Heart left ventricle (tissue), 16 donors: ENCODE measurements at regions not wholly inside any gene's neighbourhood (a gene's known extent, or its start where the extent isn't known, plus 50 kb on each side); places are given as distances from the start of the nearest gene placed in this dataset.

Experiments used
- ATAC-seq, 4 donors: fragments of 200-7000 bp; cut with Tn5 transposase; one replicate each; pipeline ENCODE4 v1.9.1; 2020 to 2022; ENCODE audit warnings: moderate library complexity in 4 of 4, mild to moderate bottlenecking in 3 of 4, moderate number of reproducible peaks in 1 of 4
- DNase-seq, 5 donors: peaks; one replicate each; pipeline ENCODE4 v3.0.0-alpha.2; 2020
- H3K27ac ChIP-seq, 12 donors: fragments of 200-600 bp; sonication (generic) in 4 of 12; one replicate each; pipeline versions ENCODE4 v1.5.0 to v1.8.0; 2016 to 2022; ENCODE audit warnings: mild to moderate bottlenecking in 2 of 12
- H3K27me3 ChIP-seq, 9 donors: fragments of 200-600 bp; sonication (generic) in 2 of 9; one replicate each; pipeline versions ENCODE4 v1.5.1 to v1.8.0; 2016 to 2022; ENCODE audit warnings: mild to moderate bottlenecking in 3 of 9
- H3K36me3 ChIP-seq, 9 donors: fragments of 200-600 bp; sonication (generic) in 2 of 9; one replicate each; pipeline versions ENCODE4 v1.5.0 to v1.8.0; 2018 to 2022; ENCODE audit warnings: mild to moderate bottlenecking in 2 of 9
- H3K4me1 ChIP-seq, 12 donors: fragments of 200-600 bp; sonication (generic) in 4 of 12; one replicate each; pipeline versions ENCODE4 v1.5.0 to v1.8.0; 2016 to 2022; ENCODE audit warnings: mild to moderate bottlenecking in 3 of 12
- H3K4me3 ChIP-seq, 12 donors: fragments of 200-600 bp; sonication (generic) in 4 of 12; one replicate each; pipeline versions ENCODE4 v1.5.0 to v1.8.0; 2017 to 2022; ENCODE audit warnings: mild to moderate bottlenecking in 9 of 12, moderate library complexity in 4 of 12
- H3K9me3 ChIP-seq, 12 donors: fragments of 200-600 bp; sonication (generic) in 4 of 12; one replicate each; pipeline versions ENCODE4 v1.5.0 to v1.8.0; 2016 to 2022; ENCODE audit warnings: mild to moderate bottlenecking in 1 of 12
- POLR2A ChIP-seq, 2 donors: fragments of 450-650 bp; IDR thresholded peaks; one replicate each; pipeline ENCODE4 v1.6.1; 2017; ENCODE audit warnings: antibody characterized with exemption in 2 of 2, mild to moderate bottlenecking in 2 of 2, moderate library complexity in 2 of 2
- WGBS, 4 donors: extraction: QIAGEN DNeasy Blood & Tissue Kit in 2 of 4; methylation state at CpG; one replicate each; pipeline versions ENCODE4 v1.1.5 to v1.1.7; 2013 to 2018; 5-methylcytosine and 5-hydroxymethylcytosine counted together
- intact Hi-C, 10 donors: fragments of 100-400 bp; cut with DNase I; formaldehyde crosslinking; loops; one replicate each; pipeline versions ENCODE4 v1.11.1 to v1.14.2; 2022
- TF ChIP-seq, protein P1 (sequence below), 12 donors: fragments of 200-600 bp; sonication (generic) in 4 of 12; IDR thresholded peaks; one replicate each; pipeline versions ENCODE4 v1.5.0 to v1.8.0; 2018 to 2022; ENCODE audit warnings: antibody characterized with exemption in 12 of 12, mild to moderate bottlenecking in 5 of 12
- donor health status: ischemic (EF 13 %, LVEDD 7.1; RV severe dilation, severe dysfunction).
- donor health status: healthy with polysubstance abuse.
- donor health status: DM: no; HTN: yes; CAD: no.
- donor health status: DM: no; HTN: no; CAD: no.
- donor health status: ischemic (EF 25% LVEDD 6.9; RV normal size, moderate dysfunction).
- donor health status: ischemic (EF 25% LVEDD 5.7; RV mildly dilated, moderate dysfunction).
- donor health status: healthy.
- donor health status: DM: yes; HTN: yes; CAD: no.
- donor health status: ischemic (EF 35%, LVEDD 5.7; RV mildly dilated, moderate dysfunction).
- donor health status: nonischemic (EF 11% LVEDD 7.7; RV severe dilation, severe dysfunction).
- donor health status: DM: yes; HTN: yes; CAD: no.
- donor health status: PGD.
- donor health status: ischemic (EF 29% LVEDD 5.4; RV normal size, mild dysfunction).
- donor health status: nonischemic (EF 23%, LVEDD 6.1; RV moderate dilation, normal function).

DNA sequence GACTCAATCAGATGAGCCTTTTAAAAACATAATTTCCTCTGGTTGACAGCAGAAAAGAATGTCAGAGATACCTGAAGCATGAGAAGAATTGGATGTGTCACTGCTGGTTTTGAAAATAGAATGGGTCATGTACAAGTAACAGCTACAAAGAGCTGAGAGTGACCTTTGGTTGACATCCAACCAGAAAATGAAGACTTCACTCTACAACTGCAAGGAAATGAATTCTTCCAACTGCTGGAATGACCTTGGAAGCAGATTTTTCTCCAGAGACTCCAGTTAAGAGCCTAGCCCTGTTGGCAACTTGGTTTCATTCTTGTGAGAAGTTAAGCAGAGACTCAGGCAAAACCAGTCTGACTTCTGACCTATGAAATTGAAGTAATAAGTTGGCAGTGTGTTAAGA, 505.9 kb downstream of the SLC16A7 start:
- TF ChIP-seq, protein P1, sequence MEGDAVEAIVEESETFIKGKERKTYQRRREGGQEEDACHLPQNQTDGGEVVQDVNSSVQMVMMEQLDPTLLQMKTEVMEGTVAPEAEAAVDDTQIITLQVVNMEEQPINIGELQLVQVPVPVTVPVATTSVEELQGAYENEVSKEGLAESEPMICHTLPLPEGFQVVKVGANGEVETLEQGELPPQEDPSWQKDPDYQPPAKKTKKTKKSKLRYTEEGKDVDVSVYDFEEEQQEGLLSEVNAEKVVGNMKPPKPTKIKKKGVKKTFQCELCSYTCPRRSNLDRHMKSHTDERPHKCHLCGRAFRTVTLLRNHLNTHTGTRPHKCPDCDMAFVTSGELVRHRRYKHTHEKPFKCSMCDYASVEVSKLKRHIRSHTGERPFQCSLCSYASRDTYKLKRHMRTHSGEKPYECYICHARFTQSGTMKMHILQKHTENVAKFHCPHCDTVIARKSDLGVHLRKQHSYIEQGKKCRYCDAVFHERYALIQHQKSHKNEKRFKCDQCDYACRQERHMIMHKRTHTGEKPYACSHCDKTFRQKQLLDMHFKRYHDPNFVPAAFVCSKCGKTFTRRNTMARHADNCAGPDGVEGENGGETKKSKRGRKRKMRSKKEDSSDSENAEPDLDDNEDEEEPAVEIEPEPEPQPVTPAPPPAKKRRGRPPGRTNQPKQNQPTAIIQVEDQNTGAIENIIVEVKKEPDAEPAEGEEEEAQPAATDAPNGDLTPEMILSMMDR (IDR thresholded peaks at IDR 0.05), result no peak
- no peak for TF ChIP-seq POLR2A (IDR thresholded peaks at IDR 0.05)
- Histone ChIP-seq H3K27me3 (no peaks in the 10 kb centered on the region), H3K4me3 (no peak overlapping the region), H3K27ac (no peak overlapping the region), H3K4me1 (no peaks in the 10 kb centered on the region), H3K9me3 (peaks cover 0 to 23% (median 9%) of the 10 kb centered on the region in 12 donors), H3K36me3 (no peaks in the 10 kb centered on the region)
- ATAC-seq, result no peak
- intact Hi-C loops, result no loop called here
- no peak for DNase-seq

DNA sequence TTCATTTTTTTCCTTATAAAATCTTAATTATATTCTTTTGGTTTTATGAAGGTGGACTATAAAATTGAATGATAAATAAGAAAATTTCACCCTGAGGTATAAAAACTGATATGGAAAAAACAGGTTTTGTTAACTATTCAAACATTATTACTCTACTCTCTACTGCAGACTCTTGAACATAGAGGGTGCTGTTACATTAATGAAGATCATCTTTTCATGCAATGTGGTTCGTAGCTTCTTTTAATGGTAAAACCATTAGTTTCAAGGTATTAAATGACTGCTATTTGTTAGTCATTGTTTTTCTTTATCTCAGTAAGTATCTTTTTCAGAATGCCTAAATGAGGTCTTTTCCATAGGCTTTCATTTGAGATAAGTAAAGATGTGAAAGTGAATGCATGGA, 510.4 kb downstream of the SLC16A7 start:
- WGBS, 4 donors, result 53 to 67% (median 63%) methylated on average over 1 of the region's 1 CpG
- no peaks in the 10 kb centered on the region for H3K36me3 ChIP-seq
- H3K27me3 ChIP-seq, result no peaks in the 10 kb centered on the region
- DNase-seq, result no peak
- no peaks in the 10 kb centered on the region for H3K4me1 ChIP-seq
- no peak overlapping the region for H3K27ac ChIP-seq
- no peaks in the 10 kb centered on the region for H3K9me3 ChIP-seq
- TF ChIP-seq, protein P1 (IDR thresholded peaks at IDR 0.05), result peak in 1 of 12 donors; percentile 5
- no peak for TF ChIP-seq POLR2A (IDR thresholded peaks at IDR 0.05)
- intact Hi-C loops, result no loop called here
- H3K4me3 ChIP-seq, result no peak overlapping the region
- no peak for ATAC-seq

DNA sequence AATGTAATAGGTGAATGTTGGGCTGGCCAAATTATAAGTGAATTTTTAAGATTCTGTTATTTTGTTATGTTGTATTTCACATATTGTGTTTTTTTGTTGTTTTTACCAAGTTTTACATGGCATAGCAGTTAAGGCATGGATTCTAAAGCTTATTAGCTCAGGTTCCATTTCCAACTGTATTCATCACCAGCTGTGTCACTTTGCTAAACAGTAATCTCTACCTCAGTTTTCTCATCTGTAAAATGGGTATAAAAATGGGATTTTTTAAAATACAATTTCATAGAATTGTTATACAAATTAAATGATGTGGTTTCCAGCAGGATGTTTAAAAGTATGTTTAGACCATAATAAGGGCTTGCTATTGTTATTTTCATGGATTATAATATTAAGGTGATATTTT, 512.2 kb downstream of the SLC16A7 start:
- Histone ChIP-seq H3K4me1 (no peaks in the 10 kb centered on the region), H3K36me3 (no peaks in the 10 kb centered on the region), H3K27me3 (no peaks in the 10 kb centered on the region), H3K9me3 (no peaks in the 10 kb centered on the region), H3K4me3 (no peak overlapping the region), H3K27ac (no peak overlapping the region)
- TF ChIP-seq, protein P1 (IDR thresholded peaks at IDR 0.05), result no peak
- TF ChIP-seq POLR2A (IDR thresholded peaks at IDR 0.05), result no peak
- ATAC-seq, result no peak
- no peak for DNase-seq
- intact Hi-C loops, result no loop called here

DNA sequence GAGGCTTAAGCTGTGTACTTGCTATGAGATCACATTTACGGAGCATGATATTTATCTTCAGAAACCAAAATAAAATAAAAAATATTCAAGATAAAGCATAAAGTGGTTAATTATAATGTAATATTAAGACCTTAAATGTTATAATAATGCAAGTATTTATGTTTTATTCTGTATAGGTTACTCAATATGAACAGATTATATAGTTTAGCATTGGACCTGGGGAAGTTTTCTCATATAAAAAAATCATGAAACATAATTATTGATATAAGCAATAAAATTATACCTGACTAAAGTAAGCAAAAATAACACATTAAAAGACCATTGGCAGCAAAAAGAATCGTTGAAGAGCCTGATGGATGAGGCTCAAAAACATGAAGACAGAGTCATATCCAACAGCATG, 516.2 kb downstream of the SLC16A7 start:
- Histone ChIP-seq H3K9me3 (no peaks in the 10 kb centered on the region), H3K4me3 (no peak overlapping the region), H3K36me3 (no peaks in the 10 kb centered on the region), H3K27me3 (no peaks in the 10 kb centered on the region), H3K27ac (no peak overlapping the region), H3K4me1 (no peaks in the 10 kb centered on the region)
- DNase-seq (no peak), ATAC-seq (no peak)
- intact Hi-C loops, result no loop called here
- 83 to 87% (median 85%) methylated on average over 2 of the region's 2 CpGs for WGBS, 4 donors
- TF ChIP-seq POLR2A (IDR thresholded peaks at IDR 0.05), result no peak
- TF ChIP-seq, protein P1 (IDR thresholded peaks at IDR 0.05), result no peak
